GM18870 (cell line): ENCODE measurements at regions not wholly inside any gene's neighbourhood (a gene's known extent, or its start where the extent isn't known, plus 50 kb on each side); places are given as distances from the start of the nearest gene placed in this dataset.

Experiments used
- ATAC-seq: cut with Tn5 transposase; IDR thresholded peaks from one replicate; pipeline ENCODE4 v1.9.1; 2021; ENCODE audit warnings: moderate library complexity; ENCODE audit not compliant: unreplicated experiment

GRCh38 chr16:85463672-85464382, 149.3 kb upstream of the GSE1 start:
- no peak for ATAC-seq

DNA sequence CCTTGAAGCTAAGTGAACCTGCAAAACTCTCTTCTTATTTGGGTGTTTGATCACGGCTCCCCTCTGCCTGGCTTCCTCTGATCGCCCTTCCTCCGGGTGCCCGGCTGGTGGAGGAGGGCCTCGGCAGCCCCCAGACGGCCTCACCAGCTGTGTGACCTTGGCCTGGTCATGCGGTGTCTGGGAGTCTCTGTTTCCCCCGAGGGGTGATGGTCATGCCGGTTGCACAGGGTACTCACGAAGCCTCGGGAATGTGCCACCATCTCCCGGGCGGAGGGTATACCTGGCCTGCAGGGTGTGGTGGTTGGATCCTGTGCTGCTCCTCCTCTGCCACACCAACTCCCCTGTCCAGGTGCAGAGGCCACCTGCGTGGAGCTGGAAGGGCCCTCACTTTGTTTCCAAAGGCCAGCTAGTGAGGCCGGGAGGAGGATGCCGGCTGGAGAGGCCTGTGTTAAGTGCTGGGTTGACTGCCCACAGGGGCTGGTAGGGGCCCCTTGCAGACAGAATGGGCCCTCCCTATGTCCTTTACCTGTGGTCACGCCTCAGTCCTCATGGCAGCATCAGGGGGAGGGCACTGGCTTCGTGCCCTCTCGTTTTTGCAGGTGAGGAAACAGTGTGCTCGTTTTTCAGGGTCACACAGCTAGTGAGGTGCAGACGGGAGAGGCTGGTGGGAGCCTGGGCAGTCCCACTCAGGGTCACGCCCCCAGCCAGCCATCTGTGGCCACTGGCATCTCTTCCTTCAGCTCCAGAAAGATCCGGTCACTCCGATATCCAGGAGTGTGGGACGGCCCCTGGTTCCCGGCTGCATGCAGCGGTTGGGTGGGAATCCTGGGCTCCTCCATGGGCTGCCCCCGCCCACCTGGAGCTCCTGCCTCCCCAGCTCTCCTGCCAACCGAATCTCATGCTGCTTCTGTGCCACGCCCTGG, 148.5 kb upstream of the GSE1 start:
- no peak for ATAC-seq

- no peak for ATAC-seq
Measured at GRCh38 chr16:85465328-85466303, 147.5 kb upstream of the GSE1 start.

- ATAC-seq, result no peak
Measured at GRCh38 chr16:85466304-85466700, 146.8 kb upstream of the GSE1 start.

GRCh38 chr16:85466989-85467388, 146.1 kb upstream of the GSE1 start:
- no peak for ATAC-seq

GRCh38 chr16:85469929-85470590, 143.1 kb upstream of the GSE1 start:
- no peak for ATAC-seq

GRCh38 chr16:85470873-85471272, 142.2 kb upstream of the GSE1 start:
- no peak for ATAC-seq

- no peak for ATAC-seq
Measured at GRCh38 chr16:85471469-85472431, 141.4 kb upstream of the GSE1 start.

DNA sequence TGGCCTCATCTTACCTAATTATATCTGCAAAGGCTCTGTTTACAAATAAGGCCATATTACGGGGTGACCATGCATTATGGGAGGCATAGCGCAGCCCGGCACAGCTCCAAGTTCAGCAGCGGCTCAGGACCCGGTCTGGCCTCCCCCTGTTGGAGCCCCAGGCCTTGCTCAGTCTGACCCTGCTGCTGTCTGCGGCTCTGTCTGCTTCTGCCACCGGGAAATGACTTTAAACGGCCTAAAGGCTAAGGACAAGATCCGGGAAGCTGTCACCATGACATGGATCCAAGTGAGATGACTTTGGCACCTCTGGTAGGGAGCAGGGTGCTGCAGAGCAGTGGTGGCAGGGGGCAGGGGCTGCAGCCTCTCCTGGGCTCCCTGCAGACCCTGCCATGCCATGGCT, 140.6 kb upstream of the GSE1 start:
- ATAC-seq, result no peak

GRCh38 chr16:85473323-85473722, 139.8 kb upstream of the GSE1 start:
- ATAC-seq, result no peak

- no peak for ATAC-seq
Measured at GRCh38 chr16:85473909-85474620, 139.1 kb upstream of the GSE1 start.

- ATAC-seq, result no peak
Measured at GRCh38 chr16:85474621-85475217, 138.4 kb upstream of the GSE1 start.

- ATAC-seq, result no peak
Measured at GRCh38 chr16:85475233-85475632, 137.9 kb upstream of the GSE1 start.

- ATAC-seq, result no peak
Measured at GRCh38 chr16:85475691-85476300, 137.3 kb upstream of the GSE1 start.

DNA sequence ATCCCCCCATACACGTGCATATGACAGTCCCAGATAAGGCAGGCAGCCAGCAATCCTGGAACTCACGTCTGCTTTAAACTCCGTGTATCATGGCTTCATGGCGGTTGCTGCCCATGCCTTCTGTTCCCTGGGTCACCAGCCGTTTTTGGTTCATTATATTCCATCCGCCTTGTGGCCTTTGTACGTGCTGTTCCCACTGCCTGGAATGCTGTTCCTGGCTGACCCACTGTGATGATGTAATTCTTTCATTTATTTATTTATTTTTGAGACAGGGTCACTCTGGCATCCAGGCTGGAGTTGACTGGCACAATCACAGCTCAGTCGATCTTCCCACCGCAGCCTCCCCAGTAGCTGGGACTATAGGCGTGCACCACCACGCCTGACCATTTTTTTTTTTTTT, 136.7 kb upstream of the GSE1 start:
- no peak for ATAC-seq

- no peak for ATAC-seq
Measured at GRCh38 chr16:85477801-85478363, 135.2 kb upstream of the GSE1 start.

- ATAC-seq, result no peak
Measured at GRCh38 chr16:85479972-85480726, 133.0 kb upstream of the GSE1 start.
